A549 (cell line): ENCODE measurements at regions not wholly inside any gene's neighbourhood (a gene's known extent, or its start where the extent isn't known, plus 50 kb on each side); places are given as distances from the start of the nearest gene placed in this dataset.

ENCODE experiments used
- ATAC-seq, 2 experiments: fragments of 200-7000 bp in 1 of 2; fragments of >200 bp in 1 of 2; cut with Nextera tagmentation in 1 of 2; cut with Tn5 transposase in 1 of 2; 3 replicates each; pipeline versions ENCODE4 v1.8.0 to v1.9.1; 2018 to 2020; ENCODE audit warnings: mild to moderate bottlenecking in 1 of 2, moderate library complexity in 1 of 2
- CTCF ChIA-PET: fragments of 300-600 bp; sonication (Branson Sonifier 250); formaldehyde crosslinking; extraction: SDS; loops from one replicate; lab custom pipeline; 2021; ENCODE audit warnings: antibody characterized with exemption, inconsistent platforms; lab: Yijun Ruan, JAX
- POLR2A ChIA-PET: fragments of 350-600 bp; formaldehyde crosslinking; extraction: SDS; loops from one replicate; lab custom pipeline; 2021; ENCODE audit warnings: antibody characterized with exemption, inconsistent platforms; lab: Yijun Ruan, JAX
- DNase-seq, 2 experiments: peaks; one replicate each; pipeline versions ENCODE4 v3.0.0 to v3.0.0-alpha.2; 2011 to 2016; ENCODE audit warnings: low read depth in 1 of 2, low spot score in 1 of 2
- FAIRE-seq: peaks from 2 replicates; lab custom pipeline; 2011; peaks lifted over from hg19 to GRCh38; lab: Jason Lieb, UNC
- H3K27ac ChIP-seq, 2 experiments: fragments of >200 bp; sonication (Bioruptor Twin); formaldehyde crosslinking; 3 replicates each; pipeline ENCODE4 v1.5.1; 2016 to 2017
- H3K4me1 ChIP-seq: fragments of >200 bp; sonication (Bioruptor Twin); formaldehyde crosslinking; 3 replicates; pipeline ENCODE4 v1.6.1; 2016
- H3K4me2 ChIP-seq: fragments of >200 bp; sonication (Bioruptor Twin); formaldehyde crosslinking; 3 replicates; pipeline ENCODE4 v1.6.1; 2016
- H3K4me3 ChIP-seq: fragments of >200 bp; sonication (Bioruptor Twin); formaldehyde crosslinking; 3 replicates; pipeline ENCODE4 v1.5.1; 2016
- H3K9me3 ChIP-seq: fragments of >200 bp; sonication (Bioruptor Twin); formaldehyde crosslinking; 3 replicates; pipeline ENCODE4 v1.6.1; 2016
- BHLHE40 ChIP-seq: IDR thresholded peaks from 2 replicates; pipeline ENCODE4 v1.6.1; 2012; ENCODE audit warnings: low read depth, low read length, inconsistent platforms
- CBX8 ChIP-seq: fragments of 200-600 bp; sonication (generic); IDR thresholded peaks from 2 replicates; pipeline ENCODE4 v1.6.1; 2016
- CHD4 ChIP-seq: fragments of 200-600 bp; sonication (generic); IDR thresholded peaks from 2 replicates; pipeline ENCODE4 v1.6.1; 2016; ENCODE audit warnings: antibody characterized with exemption, mild to moderate bottlenecking, borderline replicate concordance
- FOSB ChIP-seq: fragments of 250-450 bp; sonication (Bioruptor Pico); IDR thresholded peaks from 2 replicates; pipeline ENCODE4 v1.5.0; 2020; ENCODE audit warnings: mild to moderate bottlenecking, moderate library complexity
- FOSL2 ChIP-seq, 2 experiments: fragments of 450-650 bp in 1 of 2; fragments of >200 bp in 1 of 2; sonication (Bioruptor Twin) in 1 of 2; formaldehyde crosslinking; IDR thresholded peaks; 2 replicates each; pipeline versions ENCODE4 v1.5.0 to v1.6.1; 2016 to 2020; ENCODE audit warnings: mild to moderate bottlenecking in 1 of 2, moderate library complexity in 1 of 2
- HOXB13 ChIP-seq: fragments of 250-450 bp; sonication (Bioruptor Pico); IDR thresholded peaks from 2 replicates; pipeline ENCODE4 v1.5.0; 2020; ENCODE audit warnings: low read depth, mild to moderate bottlenecking, moderate library complexity
- HOXB5 ChIP-seq: fragments of 250-450 bp; sonication (Bioruptor Pico); IDR thresholded peaks from 2 replicates; pipeline ENCODE4 v1.5.0; 2020; ENCODE audit warnings: mild to moderate bottlenecking, moderate library complexity
- KDM1A ChIP-seq: fragments of 200-600 bp; sonication (generic); IDR thresholded peaks from 2 replicates; pipeline ENCODE4 v1.6.1; 2016; ENCODE audit warnings: low read depth, mild to moderate bottlenecking
- MAFK ChIP-seq: fragments of 450-650 bp; IDR thresholded peaks from 2 replicates; pipeline ENCODE4 v1.6.1; 2014; ENCODE audit not compliant: partially characterized antibody
- MYC ChIP-seq: IDR thresholded peaks from 2 replicates; pipeline ENCODE4 v1.6.1; 2012; ENCODE audit warnings: mild to moderate bottlenecking, inconsistent platforms, low read length, improper control_type of control experiment, borderline replicate concordance
- PHF8 ChIP-seq: fragments of 200-600 bp; sonication (generic); IDR thresholded peaks from 2 replicates; pipeline ENCODE4 v1.6.1; 2016; ENCODE audit warnings: low read depth, mild to moderate bottlenecking, antibody characterized with exemption, moderate library complexity, borderline replicate concordance
- POLR2A ChIP-seq: IDR thresholded peaks from 2 replicates; pipeline ENCODE4 v1.6.1; 2012; ENCODE audit warnings: mild to moderate bottlenecking, low read length
- POLR2AphosphoS2 ChIP-seq: conservative IDR thresholded peaks from 2 replicates; pipeline ENCODE4 v1.6.1; 2012; ENCODE audit warnings: low read length, improper control_type of control experiment, inconsistent platforms
- RARB ChIP-seq: fragments of 250-450 bp; sonication (Bioruptor Pico); IDR thresholded peaks from 2 replicates; pipeline ENCODE4 v1.8.0; 2021; ENCODE audit warnings: mild to moderate bottlenecking, moderate library complexity
- SMC3 ChIP-seq: fragments of >200 bp; sonication (Bioruptor Twin); formaldehyde crosslinking; IDR thresholded peaks from 3 replicates; pipeline ENCODE4 v1.6.1; 2018; ENCODE audit warnings: inconsistent platforms
- SREBF2 ChIP-seq: fragments of 450-650 bp; IDR thresholded peaks from 2 replicates; pipeline ENCODE4 v1.6.1; 2014; ENCODE audit warnings: mild to moderate bottlenecking, moderate library complexity
- USF2 ChIP-seq: fragments of 450-650 bp; IDR thresholded peaks from 2 replicates; pipeline ENCODE4 v1.6.1; 2014; ENCODE audit warnings: antibody characterized with exemption
- ZNF302 ChIP-seq: fragments of 250-450 bp; sonication (Bioruptor Pico); IDR thresholded peaks from 2 replicates; pipeline ENCODE4 v1.9.0; 2021; ENCODE audit warnings: inconsistent platforms, mild to moderate bottlenecking, moderate library complexity
- ZSCAN20 ChIP-seq: fragments of 250-450 bp; sonication (Bioruptor Pico); IDR thresholded peaks from 2 replicates; pipeline ENCODE4 v1.8.0; 2022; ENCODE audit warnings: mild to moderate bottlenecking, moderate library complexity
- WGBS: methylation state at CpG from one replicate; pipeline ENCODE4 v1.1.6; 2017; ENCODE audit errors: missing lambda C conversion rate; 5-methylcytosine and 5-hydroxymethylcytosine counted together
- TF ChIP-seq, protein P1 (sequence below): fragments of >200 bp; sonication (Bioruptor Twin); formaldehyde crosslinking; IDR thresholded peaks from 3 replicates; pipeline ENCODE4 v1.6.1; 2016
- TF ChIP-seq, protein P2 (sequence below): IDR thresholded peaks from 2 replicates; pipeline ENCODE4 v1.6.1; 2012
- TF ChIP-seq, protein P3 (sequence below): fragments of >200 bp; sonication (Bioruptor Twin); formaldehyde crosslinking; IDR thresholded peaks from 2 replicates; pipeline ENCODE4 v1.6.1; 2016

GRCh38 chr14:49446801-49447200 lies 139.4 kb downstream of the RPS29 start:
- TF ChIP-seq, protein P1, sequence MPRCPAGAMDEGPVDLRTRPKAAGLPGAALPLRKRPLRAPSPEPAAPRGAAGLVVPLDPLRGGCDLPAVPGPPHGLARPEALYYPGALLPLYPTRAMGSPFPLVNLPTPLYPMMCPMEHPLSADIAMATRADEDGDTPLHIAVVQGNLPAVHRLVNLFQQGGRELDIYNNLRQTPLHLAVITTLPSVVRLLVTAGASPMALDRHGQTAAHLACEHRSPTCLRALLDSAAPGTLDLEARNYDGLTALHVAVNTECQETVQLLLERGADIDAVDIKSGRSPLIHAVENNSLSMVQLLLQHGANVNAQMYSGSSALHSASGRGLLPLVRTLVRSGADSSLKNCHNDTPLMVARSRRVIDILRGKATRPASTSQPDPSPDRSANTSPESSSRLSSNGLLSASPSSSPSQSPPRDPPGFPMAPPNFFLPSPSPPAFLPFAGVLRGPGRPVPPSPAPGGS: no peak
- no peak for TF ChIP-seq PHF8
- TF ChIP-seq POLR2A: no peak
- no peak for TF ChIP-seq CBX8
- TF ChIP-seq FOSL2 (IDR thresholded peaks at IDR 0.05): no peak
- TF ChIP-seq FOSL2 (CRISPR knock-in tag; IDR thresholded peaks at IDR 0.05): no peak
- TF ChIP-seq POLR2AphosphoS2: no peak
- no peak for TF ChIP-seq RARB (CRISPR knock-in tag)
- no peak for TF ChIP-seq HOXB13
- TF ChIP-seq, all 56 proteins: peak for 0
- WGBS: 2% methylated on average over 2 of the region's 2 CpGs
- Histone ChIP-seq H3K9me3 (peaks cover 11% of the 10 kb centered on the region; the same call in 2 of the 3 replicates), H3K4me2 (no peak overlapping the region), H3K4me3 (no peak overlapping the region), H3K27ac (no peak overlapping the region), H3K4me1 (no peaks in the 10 kb centered on the region)
- no peak for ATAC-seq
- FAIRE-seq: no peak
- ChIA-PET POLR2A (no interaction called here), CTCF (interaction anchor here (1.1 to 3.1 kb wide), 3 partner anchors 16 to 52 kb away, joined by 3 to 15 read pairs (median 3); no protein-coding TSS in a partner anchor)
- no peak for DNase-seq

DNA sequence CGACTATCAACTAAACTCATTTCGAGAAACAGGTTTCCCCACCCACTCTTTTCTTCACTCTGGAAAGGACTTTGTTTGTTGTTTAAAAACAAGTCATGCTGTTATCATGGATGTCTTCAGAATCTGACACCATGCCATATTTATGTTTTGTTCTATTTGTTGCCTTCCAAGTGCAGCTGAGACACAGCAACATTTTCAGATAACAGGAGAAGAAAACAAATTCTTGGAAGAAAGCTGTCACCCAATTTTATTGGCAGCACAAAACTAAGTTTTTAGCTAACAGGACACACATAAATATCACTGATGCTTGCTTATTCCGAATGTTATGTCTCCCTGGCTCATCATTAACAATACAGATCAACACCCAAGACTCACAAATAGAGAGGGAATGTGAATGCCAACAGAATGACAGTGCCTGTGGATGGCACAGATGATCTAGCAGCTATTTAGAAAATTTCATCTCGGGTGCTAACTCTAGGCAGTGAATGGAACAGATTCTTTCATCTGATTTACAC lies 147.9 kb downstream of the RPS29 start:
- WGBS: 1% methylated on average over 4 of the region's 4 CpGs
- POLR2A ChIA-PET: no interaction called here
- CTCF ChIA-PET: interaction anchor here (1.1 to 1.2 kb wide), 2 partner anchors 15 to 23 kb away, joined by 3 to 4 read pairs; no protein-coding TSS in a partner anchor
- H3K4me3 ChIP-seq: no peak overlapping the region
- TF ChIP-seq MYC (no peak), SREBF2 (no peak), POLR2AphosphoS2 (no peak), USF2 (no peak), RARB (CRISPR knock-in tag) (no peak)
- TF ChIP-seq, protein P2, sequence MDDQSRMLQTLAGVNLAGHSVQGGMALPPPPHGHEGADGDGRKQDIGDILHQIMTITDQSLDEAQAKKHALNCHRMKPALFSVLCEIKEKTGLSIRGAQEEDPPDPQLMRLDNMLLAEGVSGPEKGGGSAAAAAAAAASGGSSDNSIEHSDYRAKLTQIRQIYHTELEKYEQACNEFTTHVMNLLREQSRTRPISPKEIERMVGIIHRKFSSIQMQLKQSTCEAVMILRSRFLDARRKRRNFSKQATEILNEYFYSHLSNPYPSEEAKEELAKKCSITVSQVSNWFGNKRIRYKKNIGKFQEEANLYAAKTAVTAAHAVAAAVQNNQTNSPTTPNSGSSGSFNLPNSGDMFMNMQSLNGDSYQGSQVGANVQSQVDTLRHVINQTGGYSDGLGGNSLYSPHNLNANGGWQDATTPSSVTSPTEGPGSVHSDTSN: no peak
- TF ChIP-seq, all 56 proteins: peak for 0
- FAIRE-seq (no peak), DNase-seq (no peak), ATAC-seq (no peak)
- Histone ChIP-seq H3K27ac (no peak overlapping the region), H3K4me2 (no peak overlapping the region), H3K9me3 (no peaks in the 10 kb centered on the region), H3K4me1 (no peaks in the 10 kb centered on the region)

DNA sequence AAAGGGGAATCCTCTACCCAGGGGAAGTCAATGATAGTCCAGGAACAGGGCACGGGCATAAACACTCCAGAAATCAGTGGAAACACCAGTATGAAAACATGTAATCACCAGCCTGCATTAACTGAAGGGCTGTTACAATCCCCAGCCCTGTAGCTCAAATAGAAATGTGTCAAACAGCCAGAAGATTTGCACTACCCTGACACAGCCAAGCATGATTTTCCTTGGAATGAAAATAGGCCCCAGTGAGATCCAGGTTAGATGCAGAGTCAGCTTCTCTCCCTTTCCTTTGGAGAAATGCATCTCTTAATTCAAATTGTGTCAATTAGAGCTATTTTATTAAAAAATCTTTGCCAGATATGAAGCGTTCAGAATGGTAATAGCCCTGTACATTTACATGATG lies 158.1 kb downstream of the RPS29 start:
- CTCF ChIA-PET: interaction anchor here (0.8 to 2.0 kb wide), 3 partner anchors 33 to 70 kb away, joined by 3 to 8 read pairs (median 3); no protein-coding TSS in a partner anchor
- no peak overlapping the region for H3K4me3 ChIP-seq
- H3K27ac ChIP-seq: no peak overlapping the region
- WGBS: 8% methylated on average over 2 of the region's 2 CpGs
- TF ChIP-seq KDM1A (no peak), BHLHE40 (no peak), FOSB (CRISPR knock-in tag) (no peak), RARB (CRISPR knock-in tag) (no peak), PHF8 (no peak), ZNF302 (CRISPR knock-in tag) (no peak), MYC (no peak), MAFK (no peak), ZSCAN20 (CRISPR knock-in tag) (no peak), POLR2AphosphoS2 (no peak), HOXB5 (CRISPR knock-in tag) (no peak), CHD4 (no peak), SMC3 (no peak)
- TF ChIP-seq, protein P3, sequence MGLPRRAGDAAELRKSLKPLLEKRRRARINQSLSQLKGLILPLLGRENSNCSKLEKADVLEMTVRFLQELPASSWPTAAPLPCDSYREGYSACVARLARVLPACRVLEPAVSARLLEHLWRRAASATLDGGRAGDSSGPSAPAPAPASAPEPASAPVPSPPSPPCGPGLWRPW: no peak
- TF ChIP-seq, all 56 proteins: peak for 0
- ATAC-seq (no peak), FAIRE-seq (no peak), DNase-seq (no peak)
- H3K4me1 ChIP-seq: 0 out of 3 replicates have a peak, but pooled peaks cover 3% of the 10 kb centered on the region
- no peaks in the 10 kb centered on the region for H3K9me3 ChIP-seq
- no peak overlapping the region for H3K4me2 ChIP-seq
- POLR2A ChIA-PET: no interaction called here
